Ovary (tissue), 7 donors: ENCODE measurements at regions not wholly inside any gene's neighbourhood (a gene's known extent, or its start where the extent isn't known, plus 50 kb on each side); places are given as distances from the start of the nearest gene placed in this dataset.

Source experiments
- DNase-seq, 5 donors: peaks; one replicate each; pipeline ENCODE4 v3.0.0-alpha.2; 2019 to 2020
- H3K27ac ChIP-seq, 2 donors: fragments of 200-600 bp; one replicate each; pipeline versions ENCODE4 v1.5.1 to v1.8.0; 2019 to 2022
- H3K27me3 ChIP-seq: fragments of 200-600 bp; one replicate; pipeline ENCODE4 v1.8.0; 2022
- H3K36me3 ChIP-seq: fragments of 200-600 bp; sonication (generic); one replicate; pipeline ENCODE4 v1.5.1; 2019
- H3K4me1 ChIP-seq: one replicate; pipeline ENCODE4 v1.8.1; 2013; ENCODE audit warnings: mild to moderate bottlenecking, moderate library complexity; ENCODE audit not compliant: insufficient read depth
- H3K4me3 ChIP-seq: fragments of 200-600 bp; sonication (generic); one replicate; pipeline ENCODE4 v1.5.1; 2017
- H3K9me3 ChIP-seq, 2 donors: fragments of 200-600 bp in 1 of 2; sonication (generic) in 1 of 2; one replicate each; pipeline versions ENCODE4 v1.5.1 to v1.8.1; 2013 to 2019; ENCODE audit warnings: mild to moderate bottlenecking in 1 of 2, moderate library complexity in 1 of 2
- CTCF ChIP-seq, 3 donors: fragments of 450-650 bp in 2 of 3; fragments of 200-600 bp in 1 of 3; IDR thresholded peaks; one replicate each; pipeline versions ENCODE4 v1.5.1 to v1.8.0; 2016 to 2022; ENCODE audit warnings: antibody characterized with exemption in 3 of 3, mild to moderate bottlenecking in 1 of 3
- EP300 ChIP-seq: sonication (generic); formaldehyde crosslinking; IDR thresholded peaks from one replicate; pipeline ENCODE4 v1.6.1; 2017; ENCODE audit warnings: antibody characterized with exemption
- POLR2A ChIP-seq: fragments of 450-650 bp; IDR thresholded peaks from one replicate; pipeline ENCODE4 v1.6.1; 2017; ENCODE audit warnings: antibody characterized with exemption, mild to moderate bottlenecking, moderate library complexity
- WGBS, 3 donors: extraction: QIAGEN DNeasy Blood & Tissue Kit in 1 of 3; methylation state at CpG; one replicate each; pipeline versions ENCODE4 v1.1.5 to v1.1.7; 2013 to 2017; 5-methylcytosine and 5-hydroxymethylcytosine counted together
- intact Hi-C, 4 donors: fragments of 100-400 bp; cut with DNase I; formaldehyde crosslinking; loops; one replicate each; pipeline versions ENCODE4 v1.11.0 to v1.15.1; 2022 to 2023
- donor health status: DM: no; HTN: no; CAD: no; lungs with moderate emphysema.
- donor health status: DM: no; HTN: no; CAD: no.
- donor health status: Bipolar disorder and iron deficiency.
- donor health status: DM: no; HTN: no; CAD: no.
- donor health status: DM: yes; HTN: yes; CAD: no.

- TF ChIP-seq EP300, result no peak
- TF ChIP-seq CTCF (IDR thresholded peaks at IDR 0.05), result no peak
- no peak for TF ChIP-seq POLR2A
- WGBS, 3 donors, result 72 to 73% (median 73%) methylated on average over 11 of the region's 11 CpGs
Measured at GRCh38 chr1:4152266-4152665, 252.2 kb upstream of the C1orf174 start.

GRCh38 chr1:4153571-4153970 lies 253.5 kb upstream of the C1orf174 start:
- H3K4me3 ChIP-seq, result no peak overlapping the region
- no peaks in the 10 kb centered on the region for H3K27me3 ChIP-seq
- no peaks in the 10 kb centered on the region for H3K36me3 ChIP-seq
- H3K9me3 ChIP-seq, result no peaks in the 10 kb centered on the region
- H3K27ac ChIP-seq, result no peak overlapping the region
- intact Hi-C loops, result no loop called here
- WGBS, 3 donors, result 84 to 86% (median 86%) methylated on average over 5 of the region's 5 CpGs
- TF ChIP-seq CTCF (IDR thresholded peaks at IDR 0.05) (no peak), EP300 (no peak), POLR2A (no peak)
- no peaks in the 10 kb centered on the region for H3K4me1 ChIP-seq
- DNase-seq, result no peak

More at GRCh38 chr1:4152266-4152665, 252.2 kb upstream of the C1orf174 start:
- Histone ChIP-seq H3K27ac (no peak overlapping the region), H3K4me1 (no peaks in the 10 kb centered on the region), H3K36me3 (no peaks in the 10 kb centered on the region), H3K9me3 (no peaks in the 10 kb centered on the region), H3K4me3 (no peak overlapping the region), H3K27me3 (no peaks in the 10 kb centered on the region)
- intact Hi-C loops, result no loop called here
- DNase-seq, result no peak

- 41 to 53% (median 48%) methylated on average over 14 of the region's 14 CpGs for WGBS, 3 donors
Measured at GRCh38 chr1:4156241-4156973, 256.3 kb upstream of the C1orf174 start.

GRCh38 chr1:4160181-4160580 lies 260.1 kb upstream of the C1orf174 start:
- no peaks in the 10 kb centered on the region for H3K36me3 ChIP-seq
- TF ChIP-seq POLR2A (no peak), CTCF (IDR thresholded peaks at IDR 0.05) (no peak), EP300 (no peak)
- H3K27ac ChIP-seq, result no peak overlapping the region
- H3K4me1 ChIP-seq, result no peaks in the 10 kb centered on the region
- WGBS, 3 donors, result 82 to 94% (median 88%) methylated on average over 7 of the region's 7 CpGs
- DNase-seq, result no peak
- intact Hi-C loops, result no loop called here
- H3K4me3 ChIP-seq, result no peak overlapping the region
- H3K27me3 ChIP-seq, result no peaks in the 10 kb centered on the region
- H3K9me3 ChIP-seq, result no peaks in the 10 kb centered on the region

More at GRCh38 chr1:4156241-4156973, 256.3 kb upstream of the C1orf174 start:
- no peak overlapping the region for H3K27ac ChIP-seq
- TF ChIP-seq EP300 (no peak), CTCF (IDR thresholded peaks at IDR 0.05) (no peak), POLR2A (no peak)
- intact Hi-C loops, result no loop called here
- no peak for DNase-seq
- no peak overlapping the region for H3K4me3 ChIP-seq
- no peaks in the 10 kb centered on the region for H3K4me1 ChIP-seq
- no peaks in the 10 kb centered on the region for H3K27me3 ChIP-seq
- H3K9me3 ChIP-seq, result no peaks in the 10 kb centered on the region
- no peaks in the 10 kb centered on the region for H3K36me3 ChIP-seq
